Hepatocyte (in vitro differentiated cells): ENCODE measurements at regions not wholly inside any gene's neighbourhood (a gene's known extent, or its start where the extent isn't known, plus 50 kb on each side); places are given as distances from the start of the nearest gene placed in this dataset.

Experiments
- DNase-seq: peaks from one replicate; pipeline ENCODE4 v3.0.0-alpha.2; 2016; ENCODE audit warnings: low spot score
- H2AFZ ChIP-seq: fragments of 200-600 bp; sonication (generic); 2 replicates; pipeline ENCODE4 v1.6.0; 2016; ENCODE audit warnings: antibody characterized with exemption, mild to moderate bottlenecking
- H3K27ac ChIP-seq: fragments of 200-600 bp; sonication (generic); 2 replicates; pipeline ENCODE4 v1.5.1; 2016; ENCODE audit warnings: mild to moderate bottlenecking
- H3K27me3 ChIP-seq: fragments of 200-600 bp; sonication (generic); 2 replicates; pipeline ENCODE4 v1.6.1; 2016
- H3K36me3 ChIP-seq: fragments of 200-600 bp; sonication (generic); replicated peaks from 2 replicates; pipeline ENCODE4 v1.5.1; 2016; ENCODE audit warnings: low read depth; ENCODE audit not compliant: insufficient read depth
- H3K4me1 ChIP-seq: fragments of 200-600 bp; sonication (generic); 2 replicates; pipeline ENCODE4 v1.5.1; 2016; ENCODE audit warnings: mild to moderate bottlenecking, moderate library complexity; ENCODE audit not compliant: insufficient read depth
- H3K4me2 ChIP-seq: fragments of 200-600 bp; sonication (generic); 2 replicates; pipeline ENCODE4 v1.6.0; 2016
- H3K4me3 ChIP-seq: fragments of 200-600 bp; sonication (generic); 2 replicates; pipeline ENCODE4 v1.5.1; 2016; ENCODE audit warnings: mild to moderate bottlenecking
- H3K79me2 ChIP-seq: fragments of 200-600 bp; sonication (generic); 2 replicates; pipeline ENCODE4 v1.6.0; 2017; ENCODE audit warnings: mild to moderate bottlenecking
- H3K9me2 ChIP-seq: fragments of 200-600 bp; sonication (generic); replicated peaks from 2 replicates; pipeline ENCODE4 v1.6.0; 2017; ENCODE audit warnings: mild to moderate bottlenecking; ENCODE audit not compliant: insufficient read depth
- H3K9me3 ChIP-seq: fragments of 200-600 bp; sonication (generic); 2 replicates; pipeline ENCODE4 v1.5.1; 2016; ENCODE audit warnings: low read depth, mild to moderate bottlenecking
- H4K20me1 ChIP-seq: fragments of 200-600 bp; sonication (generic); 2 replicates; pipeline ENCODE4 v1.6.0; 2016; ENCODE audit warnings: mild to moderate bottlenecking; ENCODE audit not compliant: insufficient read depth, poor library complexity, severe bottlenecking
- CTCF ChIP-seq: fragments of 200-600 bp; sonication (generic); IDR thresholded peaks from 2 replicates; pipeline ENCODE4 v1.5.1; 2016; ENCODE audit warnings: antibody characterized with exemption, mild to moderate bottlenecking; ENCODE audit not compliant: poor library complexity
- EZH2 ChIP-seq: fragments of 200-600 bp; sonication (generic); IDR thresholded peaks from 2 replicates; pipeline ENCODE4 v1.6.1; 2016; ENCODE audit warnings: antibody characterized with exemption, mild to moderate bottlenecking, borderline replicate concordance
- EZH2phosphoT487 ChIP-seq: fragments of 200-600 bp; sonication (generic); IDR thresholded peaks from one replicate; pipeline ENCODE4 v1.6.1; 2018; ENCODE audit warnings: antibody characterized with exemption, mild to moderate bottlenecking, low read depth, moderate library complexity; ENCODE audit not compliant: unreplicated experiment, severe bottlenecking
- WGBS: methylation state at CpG from one replicate; pipeline ENCODE4 v1.1.6; 2016; ENCODE audit warnings: low lambda C conversion rate; ENCODE audit errors: missing lambda C conversion rate; 5-methylcytosine and 5-hydroxymethylcytosine counted together

- WGBS: 96% methylated on average over 4 of the region's 4 CpGs
- Histone ChIP-seq H2AFZ (no peak overlapping the region), H3K27ac (no peak overlapping the region), H3K4me2 (no peak overlapping the region), H3K4me1 (peaks cover 25% of the 10 kb centered on the region), H3K9me2 (no peaks in the 10 kb centered on the region), H3K4me3 (no peak overlapping the region), H3K27me3 (no peaks in the 10 kb centered on the region), H3K9me3 (no peaks in the 10 kb centered on the region), H3K79me2 (no peaks in the 10 kb centered on the region), H3K36me3 (no peaks in the 10 kb centered on the region), H4K20me1 (no peaks in the 10 kb centered on the region)
- no peak for DNase-seq
- TF ChIP-seq EZH2 (no peak), CTCF (no peak), EZH2phosphoT487 (no peak)
Measured at GRCh38 chr22:27106985-27107384, 449.6 kb downstream of the MIAT start.

- Histone ChIP-seq H3K27me3 (no peaks in the 10 kb centered on the region), H3K9me2 (no peaks in the 10 kb centered on the region), H4K20me1 (no peaks in the 10 kb centered on the region), H3K4me3 (no peak overlapping the region), H3K4me2 (no peak overlapping the region), H3K36me3 (no peaks in the 10 kb centered on the region), H3K9me3 (no peaks in the 10 kb centered on the region), H3K4me1 (peaks cover 27% of the 10 kb centered on the region), H3K79me2 (no peaks in the 10 kb centered on the region), H2AFZ (no peak overlapping the region), H3K27ac (no peak overlapping the region)
- DNase-seq: no peak
- 50% methylated on average over 2 of the region's 2 CpGs for WGBS
- TF ChIP-seq CTCF: no peak
- TF ChIP-seq EZH2: no peak
- no peak for TF ChIP-seq EZH2phosphoT487
Measured at GRCh38 chr22:27107386-27107785, 450.0 kb downstream of the MIAT start.

- Histone ChIP-seq H3K9me3 (no peaks in the 10 kb centered on the region), H3K36me3 (no peaks in the 10 kb centered on the region), H3K9me2 (no peaks in the 10 kb centered on the region), H3K79me2 (no peaks in the 10 kb centered on the region), H4K20me1 (no peaks in the 10 kb centered on the region), H3K27ac (peak overlapping the region; percentile 30), H3K4me2 (peak overlapping the region; percentile 31), H3K4me1 (peaks cover 31% of the 10 kb centered on the region), H2AFZ (no peak overlapping the region), H3K4me3 (no peak overlapping the region), H3K27me3 (no peaks in the 10 kb centered on the region)
- DNase-seq: peak; percentile 82
- no peak for TF ChIP-seq EZH2phosphoT487
- TF ChIP-seq EZH2: no peak
- no peak for TF ChIP-seq CTCF
- whole genome bisulfite sequencing: 50% methylated on average over 2 of the region's 2 CpGs
Measured at GRCh38 chr22:27107824-27108223, 450.4 kb downstream of the MIAT start.
